Peyer's patch (tissue), 4 donors: ENCODE measurements at regions not wholly inside any gene's neighbourhood (a gene's known extent, or its start where the extent isn't known, plus 50 kb on each side); places are given as distances from the start of the nearest gene placed in this dataset.

ENCODE experiments used
- CTCF ChIP-seq, 6 experiments: fragments of 450-650 bp in 4 of 6; fragments of 200-600 bp in 2 of 6; sonication (generic) in 1 of 6; IDR thresholded peaks; one replicate each; pipeline ENCODE4 v1.5.1; 2017 to 2019; ENCODE audit warnings: antibody characterized with exemption in 6 of 6, mild to moderate bottlenecking in 3 of 6, moderate library complexity in 1 of 6
- POLR2A ChIP-seq, 2 donors: fragments of 450-650 bp; IDR thresholded peaks; one replicate each; pipeline ENCODE4 v1.5.1; 2017; ENCODE audit warnings: antibody characterized with exemption in 2 of 2, mild to moderate bottlenecking in 2 of 2, moderate library complexity in 2 of 2

GRCh38 chr13:81394640-81395039, 1053.7 kb upstream of the SPRY2 start:
- TF ChIP-seq CTCF (IDR thresholded peaks at IDR 0.05) (no peak), POLR2A (IDR thresholded peaks at IDR 0.05) (no peak)
